Peyer's patch (tissue), 4 donors: ENCODE measurements at regions not wholly inside any gene's neighbourhood (a gene's known extent, or its start where the extent isn't known, plus 50 kb on each side); places are given as distances from the start of the nearest gene placed in this dataset.

ENCODE experiments used
- POLR2A ChIP-seq, 2 donors: fragments of 450-650 bp; IDR thresholded peaks; one replicate each; pipeline ENCODE4 v1.5.1; 2017; ENCODE audit warnings: antibody characterized with exemption in 2 of 2, mild to moderate bottlenecking in 2 of 2, moderate library complexity in 2 of 2
- TF ChIP-seq, protein P1 (sequence below), 6 experiments: fragments of 450-650 bp in 4 of 6; fragments of 200-600 bp in 2 of 6; sonication (generic) in 1 of 6; IDR thresholded peaks; one replicate each; pipeline ENCODE4 v1.5.1; 2017 to 2019; ENCODE audit warnings: antibody characterized with exemption in 6 of 6, mild to moderate bottlenecking in 3 of 6, moderate library complexity in 1 of 6

DNA sequence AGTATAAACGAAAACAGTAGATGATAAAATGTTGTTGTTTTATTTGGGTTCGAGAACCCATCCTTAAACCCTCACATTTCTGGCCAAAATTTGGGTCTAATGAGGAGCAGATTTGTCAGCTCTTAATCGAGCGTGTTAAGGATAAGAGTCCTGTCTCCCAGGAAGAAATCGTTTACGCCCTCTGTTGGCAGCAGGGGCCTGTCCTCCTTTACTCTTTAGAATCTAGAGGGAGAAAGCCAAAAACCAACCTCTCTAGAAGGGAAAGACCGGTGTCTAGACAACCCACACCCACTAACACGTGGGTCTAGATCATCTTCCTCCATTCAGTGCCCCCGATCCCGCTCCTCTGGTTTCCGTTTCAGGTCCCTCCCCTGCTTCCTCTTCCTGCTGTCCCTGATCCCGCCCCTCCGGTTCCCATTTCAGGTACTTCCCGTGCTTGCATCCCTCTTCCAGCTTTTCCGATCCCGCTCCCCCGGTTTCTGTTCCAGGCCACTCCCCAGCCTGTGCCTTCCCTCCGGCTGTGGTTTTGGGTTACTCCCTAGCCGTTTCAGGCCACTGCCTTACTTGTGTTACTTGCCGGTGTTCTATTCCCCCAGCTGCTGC, 339.1 kb downstream of the PAPSS1 start:
- TF ChIP-seq, protein P1, sequence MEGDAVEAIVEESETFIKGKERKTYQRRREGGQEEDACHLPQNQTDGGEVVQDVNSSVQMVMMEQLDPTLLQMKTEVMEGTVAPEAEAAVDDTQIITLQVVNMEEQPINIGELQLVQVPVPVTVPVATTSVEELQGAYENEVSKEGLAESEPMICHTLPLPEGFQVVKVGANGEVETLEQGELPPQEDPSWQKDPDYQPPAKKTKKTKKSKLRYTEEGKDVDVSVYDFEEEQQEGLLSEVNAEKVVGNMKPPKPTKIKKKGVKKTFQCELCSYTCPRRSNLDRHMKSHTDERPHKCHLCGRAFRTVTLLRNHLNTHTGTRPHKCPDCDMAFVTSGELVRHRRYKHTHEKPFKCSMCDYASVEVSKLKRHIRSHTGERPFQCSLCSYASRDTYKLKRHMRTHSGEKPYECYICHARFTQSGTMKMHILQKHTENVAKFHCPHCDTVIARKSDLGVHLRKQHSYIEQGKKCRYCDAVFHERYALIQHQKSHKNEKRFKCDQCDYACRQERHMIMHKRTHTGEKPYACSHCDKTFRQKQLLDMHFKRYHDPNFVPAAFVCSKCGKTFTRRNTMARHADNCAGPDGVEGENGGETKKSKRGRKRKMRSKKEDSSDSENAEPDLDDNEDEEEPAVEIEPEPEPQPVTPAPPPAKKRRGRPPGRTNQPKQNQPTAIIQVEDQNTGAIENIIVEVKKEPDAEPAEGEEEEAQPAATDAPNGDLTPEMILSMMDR (IDR thresholded peaks at IDR 0.05): no peak
- no peak for TF ChIP-seq POLR2A (IDR thresholded peaks at IDR 0.05)
